ENCODE measurements at regions not wholly inside any gene's neighbourhood (a gene's known extent, or its start where the extent isn't known, plus 50 kb on each side); places are given as distances from the start of the nearest gene placed in this dataset.
"Not testable (repeated sequence)": the region's sequence is repeated elsewhere in the genome, so short reads cannot be mapped to it uniquely, and the experiment has no call there.

DNA sequence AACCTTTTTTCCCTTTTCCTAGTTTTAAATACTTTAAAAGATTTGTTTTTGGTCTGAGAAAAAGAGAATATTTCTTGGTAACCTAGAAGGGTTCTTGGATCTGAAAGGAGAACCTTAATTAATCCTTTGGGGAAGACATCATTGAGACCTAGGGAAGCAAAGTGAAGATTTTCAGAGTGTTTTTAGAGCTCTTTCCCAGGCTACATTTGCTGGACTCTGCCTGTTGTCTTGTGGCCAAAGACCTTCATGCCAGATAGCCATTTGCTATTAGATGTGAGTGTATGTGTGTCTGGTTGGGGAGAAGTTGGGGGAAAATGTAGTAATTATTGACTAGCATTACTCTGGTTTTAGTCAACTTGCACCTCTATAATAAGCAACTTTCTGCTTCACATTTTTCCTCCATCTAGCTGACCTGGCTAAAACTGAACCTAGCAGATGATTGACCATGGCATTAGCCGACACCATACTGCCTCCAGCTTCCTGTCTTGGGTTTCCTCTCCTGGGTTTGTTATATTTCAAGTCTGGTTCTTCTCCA is 239.1 kb downstream of the USP25 start:
- Histone ChIP-seq H3K4me3 (ENCODE audit: low read depth, low read length) (no peak overlapping the region), H3K27me3 (replicated peaks; ENCODE audit: control insufficient read depth, insufficient read depth, low read length) (no peaks in the 10 kb centered on the region), H3K9me3 (no peaks in the 10 kb centered on the region; the same call in 1 of the 2 replicates), H3K36me3 (ENCODE audit: control insufficient read depth, insufficient read depth, low read length) (no peaks in the 10 kb centered on the region), H3K4me1 (no peaks in the 10 kb centered on the region)
- Mint-ChIP-seq H3K4me3 (ENCODE audit: unreplicated experiment) (no peak overlapping the region), H3K27ac (ENCODE audit: unreplicated experiment) (no peak overlapping the region), H3K27me3 (ENCODE audit: insufficient read depth, unreplicated experiment) (peaks cover 3% of the 10 kb centered on the region), H3K36me3 (ENCODE audit: insufficient read depth, unreplicated experiment) (no peaks in the 10 kb centered on the region), H3K4me1 (ENCODE audit: low read depth, unreplicated experiment) (no peaks in the 10 kb centered on the region), H3K9me3 (ENCODE audit: unreplicated experiment) (no peaks in the 10 kb centered on the region)
- no TSS peak for BruUV-seq (replicated peaks)
- TF ChIP-seq, protein P1, sequence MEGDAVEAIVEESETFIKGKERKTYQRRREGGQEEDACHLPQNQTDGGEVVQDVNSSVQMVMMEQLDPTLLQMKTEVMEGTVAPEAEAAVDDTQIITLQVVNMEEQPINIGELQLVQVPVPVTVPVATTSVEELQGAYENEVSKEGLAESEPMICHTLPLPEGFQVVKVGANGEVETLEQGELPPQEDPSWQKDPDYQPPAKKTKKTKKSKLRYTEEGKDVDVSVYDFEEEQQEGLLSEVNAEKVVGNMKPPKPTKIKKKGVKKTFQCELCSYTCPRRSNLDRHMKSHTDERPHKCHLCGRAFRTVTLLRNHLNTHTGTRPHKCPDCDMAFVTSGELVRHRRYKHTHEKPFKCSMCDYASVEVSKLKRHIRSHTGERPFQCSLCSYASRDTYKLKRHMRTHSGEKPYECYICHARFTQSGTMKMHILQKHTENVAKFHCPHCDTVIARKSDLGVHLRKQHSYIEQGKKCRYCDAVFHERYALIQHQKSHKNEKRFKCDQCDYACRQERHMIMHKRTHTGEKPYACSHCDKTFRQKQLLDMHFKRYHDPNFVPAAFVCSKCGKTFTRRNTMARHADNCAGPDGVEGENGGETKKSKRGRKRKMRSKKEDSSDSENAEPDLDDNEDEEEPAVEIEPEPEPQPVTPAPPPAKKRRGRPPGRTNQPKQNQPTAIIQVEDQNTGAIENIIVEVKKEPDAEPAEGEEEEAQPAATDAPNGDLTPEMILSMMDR (IDR thresholded peaks at IDR 0.05; ENCODE audit: insufficient read depth in 1 of 2, low read depth in 1 of 2, low read length in 1 of 2, severe bottlenecking in 1 of 2, unreplicated experiment in 1 of 2), result no peak
- intact Hi-C loops (cut with micrococcal nuclease; ENCODE audit: unreplicated experiment), result no loop called here
- POLR2A ChIA-PET, result no interaction called here
- CTCF ChIA-PET, result no interaction called here
- no peak for DNase-seq

DNA sequence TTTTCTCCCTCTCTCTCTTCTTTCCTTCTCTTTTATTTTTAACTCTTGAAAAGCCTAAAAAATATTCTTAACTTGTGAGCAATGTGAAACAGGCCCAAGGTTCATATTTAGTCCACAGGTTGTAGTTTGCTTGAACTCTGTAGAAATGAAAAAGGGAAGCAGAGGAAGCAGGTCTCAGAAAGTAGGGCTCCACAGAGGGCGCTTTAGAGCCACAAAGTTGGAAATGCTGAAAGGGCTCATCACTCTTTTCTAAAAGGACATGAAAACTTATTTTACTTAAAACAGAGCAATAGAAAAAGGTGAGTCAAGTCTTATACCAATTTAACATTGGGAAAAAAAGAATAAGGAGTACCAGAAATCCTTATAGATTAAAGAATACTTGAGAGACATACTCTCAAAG is 247.0 kb downstream of the USP25 start:
- POLR2A ChIA-PET, result no interaction called here

DNA sequence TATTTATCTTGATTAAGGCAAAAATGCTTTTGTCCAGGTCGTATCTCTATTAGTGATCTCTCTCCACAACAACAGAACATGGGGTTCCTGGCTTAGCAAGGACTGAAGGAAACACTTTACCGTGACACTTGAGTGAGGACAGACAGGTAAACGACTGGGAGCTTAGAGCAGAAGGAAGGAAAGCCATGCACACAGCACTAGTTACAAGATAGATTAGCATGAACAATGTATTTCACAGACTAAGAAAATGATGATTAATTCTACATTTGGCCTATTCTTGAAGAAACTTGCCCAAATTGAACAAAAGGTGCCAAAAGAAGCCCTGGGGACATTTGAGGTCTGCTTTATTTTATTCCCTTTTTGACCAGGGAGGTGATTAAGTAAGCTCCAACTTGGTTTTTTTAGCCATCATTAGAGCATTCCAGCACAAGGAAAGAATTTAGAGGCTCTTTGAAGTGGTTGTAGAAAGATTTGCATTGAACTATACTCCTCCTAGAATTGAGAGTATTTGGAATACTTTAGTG is 248.5 kb downstream of the USP25 start:
- H3K9me3 ChIP-seq, result no peaks in the 10 kb centered on the region
- no peaks in the 10 kb centered on the region for H3K36me3 ChIP-seq (ENCODE audit: control insufficient read depth, insufficient read depth, low read length)
- H3K4me3 ChIP-seq (ENCODE audit: low read depth, low read length), result no peak overlapping the region
- peaks cover 6% of the 10 kb centered on the region for H3K4me1 ChIP-seq
- intact Hi-C loops (cut with micrococcal nuclease; ENCODE audit: unreplicated experiment), result no loop called here
- no peak overlapping the region for H3K4me3 Mint-ChIP-seq (ENCODE audit: unreplicated experiment)
- TF ChIP-seq, protein P1 (IDR thresholded peaks at IDR 0.05; ENCODE audit: insufficient read depth in 1 of 2, low read depth in 1 of 2, low read length in 1 of 2, severe bottlenecking in 1 of 2, unreplicated experiment in 1 of 2), result no peak
- H3K27me3 Mint-ChIP-seq (ENCODE audit: insufficient read depth, unreplicated experiment), result no peaks in the 10 kb centered on the region
- BruUV-seq (replicated peaks), result no TSS peak
- DNase-seq, result peak in 1 of 2 experiments; percentile 10
- no peaks in the 10 kb centered on the region for H3K9me3 Mint-ChIP-seq (ENCODE audit: unreplicated experiment)
- POLR2A ChIA-PET, result no interaction called here
- no peaks in the 10 kb centered on the region for H3K27me3 ChIP-seq (replicated peaks; ENCODE audit: control insufficient read depth, insufficient read depth, low read length)
- no peaks in the 10 kb centered on the region for H3K36me3 Mint-ChIP-seq (ENCODE audit: insufficient read depth, unreplicated experiment)
- peaks cover 7% of the 10 kb centered on the region for H3K4me1 Mint-ChIP-seq (ENCODE audit: low read depth, unreplicated experiment)
- H3K27ac Mint-ChIP-seq (ENCODE audit: unreplicated experiment), result peak overlapping the region; percentile 68
- CTCF ChIA-PET, result no interaction called here

More for the DNA sequence above, 247.0 kb downstream of the USP25 start:
- H3K36me3 Mint-ChIP-seq (ENCODE audit: insufficient read depth, unreplicated experiment), result no peaks in the 10 kb centered on the region
- peaks cover 7% of the 10 kb centered on the region for H3K4me1 Mint-ChIP-seq (ENCODE audit: low read depth, unreplicated experiment)
- TF ChIP-seq, protein P1 (IDR thresholded peaks at IDR 0.05; ENCODE audit: insufficient read depth in 1 of 2, low read depth in 1 of 2, low read length in 1 of 2, severe bottlenecking in 1 of 2, unreplicated experiment in 1 of 2), result peak; percentile 22 to 41
- no TSS peak for BruUV-seq (replicated peaks)
- Histone ChIP-seq H3K9me3 (no peaks in the 10 kb centered on the region), H3K4me1 (peaks cover 6% of the 10 kb centered on the region), H3K36me3 (ENCODE audit: control insufficient read depth, insufficient read depth, low read length) (no peaks in the 10 kb centered on the region), H3K27me3 (replicated peaks; ENCODE audit: control insufficient read depth, insufficient read depth, low read length) (no peaks in the 10 kb centered on the region), H3K4me3 (ENCODE audit: low read depth, low read length) (no peak overlapping the region)
- H3K27ac Mint-ChIP-seq (ENCODE audit: unreplicated experiment), result no peak overlapping the region
- peak in 1 of 2 experiments; percentile 8 for DNase-seq
- H3K27me3 Mint-ChIP-seq (ENCODE audit: insufficient read depth, unreplicated experiment), result no peaks in the 10 kb centered on the region
- intact Hi-C loops (cut with micrococcal nuclease; ENCODE audit: unreplicated experiment), result no loop called here
- no peak overlapping the region for H3K4me3 Mint-ChIP-seq (ENCODE audit: unreplicated experiment)
- CTCF ChIA-PET, result no interaction called here
- H3K9me3 Mint-ChIP-seq (ENCODE audit: unreplicated experiment), result no peaks in the 10 kb centered on the region

DNA sequence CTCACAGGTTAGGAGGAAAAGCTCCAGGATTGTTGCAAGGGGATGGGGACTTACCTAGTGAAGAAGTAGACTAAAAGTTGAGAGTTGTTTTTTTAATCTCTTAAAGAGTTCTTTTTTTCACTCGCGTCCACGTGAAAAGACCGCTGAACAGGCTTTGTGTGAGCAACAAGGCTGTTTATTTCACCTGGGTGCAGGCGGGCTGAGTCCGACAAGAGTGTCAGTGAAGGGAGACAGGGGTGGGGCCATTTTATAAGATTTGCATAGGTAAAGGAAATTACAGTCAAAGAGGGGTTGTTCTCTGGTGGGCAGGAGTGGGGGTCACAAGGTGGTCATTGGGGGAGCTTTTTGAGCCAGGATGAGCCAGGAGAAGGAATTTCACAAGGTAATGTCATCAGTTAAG is 249.7 kb downstream of the USP25 start:
- H3K27ac Mint-ChIP-seq (ENCODE audit: unreplicated experiment); DNase-seq; H3K4me1 ChIP-seq; intact Hi-C loops (cut with micrococcal nuclease; ENCODE audit: unreplicated experiment); H3K27me3 Mint-ChIP-seq (ENCODE audit: insufficient read depth, unreplicated experiment); H3K9me3 Mint-ChIP-seq (ENCODE audit: unreplicated experiment); H3K4me1 Mint-ChIP-seq (ENCODE audit: low read depth, unreplicated experiment); CTCF ChIA-PET; H3K4me3 Mint-ChIP-seq (ENCODE audit: unreplicated experiment); BruUV-seq (replicated peaks); H3K36me3 ChIP-seq (ENCODE audit: control insufficient read depth, insufficient read depth, low read length); H3K36me3 Mint-ChIP-seq (ENCODE audit: insufficient read depth, unreplicated experiment); H3K27me3 ChIP-seq (replicated peaks; ENCODE audit: control insufficient read depth, insufficient read depth, low read length); H3K9me3 ChIP-seq; POLR2A ChIA-PET; H3K4me3 ChIP-seq (ENCODE audit: low read depth, low read length): not testable (repeated sequence)
